GM19438 (cell line): ENCODE measurements at regions not wholly inside any gene's neighbourhood (a gene's known extent, or its start where the extent isn't known, plus 50 kb on each side); places are given as distances from the start of the nearest gene placed in this dataset.
A peak's percentile ranks its signal among the peaks of the same experiment; 100 is the strongest.
"Not testable (repeated sequence)": the region's sequence is repeated elsewhere in the genome, so short reads cannot be mapped to it uniquely, and the experiment has no call there.

ENCODE experiments used
- ATAC-seq: cut with Tn5 transposase; IDR thresholded peaks from one replicate; pipeline ENCODE4 v1.9.1; 2021; ENCODE audit warnings: low read depth; ENCODE audit not compliant: unreplicated experiment

GRCh38 chr18:9008709-9009635, 93.5 kb upstream of the NDUFV2 start:
- ATAC-seq = no peak

- no peak for ATAC-seq
Measured at GRCh38 chr18:9009703-9010488, 92.6 kb upstream of the NDUFV2 start.

GRCh38 chr18:9011431-9011830, 91.1 kb upstream of the NDUFV2 start:
- ATAC-seq = no peak

- ATAC-seq = no peak
Measured at GRCh38 chr18:9013926-9014373, 88.5 kb upstream of the NDUFV2 start.

- no peak for ATAC-seq
Measured at GRCh38 chr18:9015689-9016088, 86.8 kb upstream of the NDUFV2 start.

GRCh38 chr18:9016633-9017166, 85.8 kb upstream of the NDUFV2 start:
- ATAC-seq = peak; percentile 20

- peak; percentile 87 for ATAC-seq
Measured at GRCh38 chr18:9017167-9017904, 85.2 kb upstream of the NDUFV2 start.

GRCh38 chr18:9017905-9018227, 84.6 kb upstream of the NDUFV2 start:
- no peak for ATAC-seq

GRCh38 chr18:9019135-9019534, 83.4 kb upstream of the NDUFV2 start:
- ATAC-seq = no peak

GRCh38 chr18:9020221-9020620, 82.3 kb upstream of the NDUFV2 start:
- no peak for ATAC-seq

GRCh38 chr18:9021458-9021857, 81.0 kb upstream of the NDUFV2 start:
- no peak for ATAC-seq

GRCh38 chr18:9022397-9023155, 79.9 kb upstream of the NDUFV2 start:
- no peak for ATAC-seq

- ATAC-seq = not testable (repeated sequence)
Measured at GRCh38 chr18:9024031-9024646, 78.4 kb upstream of the NDUFV2 start.

- ATAC-seq = no peak
Measured at GRCh38 chr18:9025091-9025838, 77.2 kb upstream of the NDUFV2 start.

- ATAC-seq = no peak
Measured at GRCh38 chr18:9029131-9029530, 73.4 kb upstream of the NDUFV2 start.

GRCh38 chr18:9032519-9032918, 70.0 kb upstream of the NDUFV2 start:
- ATAC-seq = no peak

GRCh38 chr18:9038277-9038871, 64.1 kb upstream of the NDUFV2 start:
- no peak for ATAC-seq

GRCh38 chr18:9039441-9040071, 62.9 kb upstream of the NDUFV2 start:
- ATAC-seq = no peak
